Esophagus muscularis mucosa (tissue), 4 donors: ENCODE measurements at regions not wholly inside any gene's neighbourhood (a gene's known extent, or its start where the extent isn't known, plus 50 kb on each side); places are given as distances from the start of the nearest gene placed in this dataset.

Experiments used
- DNase-seq: peaks from one replicate; pipeline ENCODE4 v3.0.0-alpha.2; 2017; ENCODE audit errors: extremely low spot score
- H3K27ac ChIP-seq, 4 donors: fragments of 200-600 bp; sonication (generic); replicated peaks in 1 of 4; 1 replicate in 3 of 4; 2 replicates in 1 of 4; pipeline ENCODE4 v1.5.1; 2016 to 2019; ENCODE audit warnings: mild to moderate bottlenecking in 1 of 4
- H3K27me3 ChIP-seq, 4 donors: fragments of 200-600 bp; sonication (generic); one replicate each; pipeline versions ENCODE4 v1.5.1 to v1.6.0; 2016 to 2019
- H3K36me3 ChIP-seq, 4 donors: fragments of 200-600 bp; sonication (generic); one replicate each; pipeline ENCODE4 v1.5.1; 2016 to 2019
- H3K4me1 ChIP-seq, 4 donors: fragments of 200-600 bp; sonication (generic); one replicate each; pipeline ENCODE4 v1.5.1; 2016 to 2019
- H3K4me3 ChIP-seq, 4 donors: fragments of 200-600 bp; sonication (generic); 1 replicate in 2 of 4; 2 replicates in 2 of 4; pipeline ENCODE4 v1.5.1; 2016 to 2019; ENCODE audit warnings: mild to moderate bottlenecking in 4 of 4, moderate library complexity in 1 of 4
- H3K9me3 ChIP-seq, 4 donors: fragments of 200-600 bp; sonication (generic); 1 replicate in 3 of 4; 2 replicates in 1 of 4; pipeline ENCODE4 v1.5.1; 2016 to 2019
- EP300 ChIP-seq: sonication (generic); formaldehyde crosslinking; IDR thresholded peaks from one replicate; pipeline ENCODE4 v1.6.1; 2017; ENCODE audit warnings: antibody characterized with exemption
- POLR2A ChIP-seq: fragments of 450-650 bp; IDR thresholded peaks from one replicate; pipeline ENCODE4 v1.6.1; 2017; ENCODE audit warnings: antibody characterized with exemption, moderate library complexity, mild to moderate bottlenecking, low read depth
- POLR2AphosphoS5 ChIP-seq, 2 donors: sonication (generic); formaldehyde crosslinking; IDR thresholded peaks; one replicate each; pipeline ENCODE4 v1.6.1; 2017; ENCODE audit warnings: antibody characterized with exemption in 2 of 2
- WGBS: methylation state at CpG from one replicate; pipeline ENCODE4 v1.1.5; 2018; 5-methylcytosine and 5-hydroxymethylcytosine counted together
- intact Hi-C: fragments of 100-400 bp; cut with DNase I; formaldehyde crosslinking; loops from one replicate; pipeline ENCODE4 v1.15.1; 2023
- TF ChIP-seq, protein P1 (sequence below), 3 experiments: fragments of 200-600 bp in 2 of 3; fragments of 450-650 bp in 1 of 3; sonication (generic) in 2 of 3; IDR thresholded peaks; one replicate each; pipeline ENCODE4 v1.5.1; 2017 to 2019; ENCODE audit warnings: antibody characterized with exemption in 3 of 3, mild to moderate bottlenecking in 2 of 3, moderate library complexity in 1 of 3

DNA sequence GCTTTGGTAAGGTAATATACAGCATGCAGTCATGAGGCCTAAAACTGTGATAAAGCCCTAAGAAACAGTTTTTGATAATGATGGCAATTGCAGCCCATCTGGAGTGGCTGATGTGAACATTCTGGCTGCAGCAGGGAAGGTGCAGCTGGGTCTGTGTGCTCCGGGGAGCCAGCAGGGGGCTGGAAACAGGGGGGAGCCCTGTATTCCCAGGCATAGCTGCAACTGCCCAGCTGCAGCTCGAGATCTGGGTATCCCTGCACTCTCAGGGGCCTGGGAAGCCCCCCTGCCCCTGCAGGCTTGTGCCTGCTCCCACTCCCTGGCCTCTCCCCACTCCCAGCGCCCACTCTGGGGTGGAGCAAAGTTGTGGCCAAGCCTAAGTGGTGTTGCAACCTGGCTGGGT lies 95.6 kb downstream of the RRAGB start:
- intact Hi-C loops, result no loop called here
- 20% methylated on average over 1 of the region's 3 CpGs for WGBS
- TF ChIP-seq POLR2A (no peak), POLR2AphosphoS5 (IDR thresholded peaks at IDR 0.05) (no peak), EP300 (no peak)
- TF ChIP-seq, protein P1, sequence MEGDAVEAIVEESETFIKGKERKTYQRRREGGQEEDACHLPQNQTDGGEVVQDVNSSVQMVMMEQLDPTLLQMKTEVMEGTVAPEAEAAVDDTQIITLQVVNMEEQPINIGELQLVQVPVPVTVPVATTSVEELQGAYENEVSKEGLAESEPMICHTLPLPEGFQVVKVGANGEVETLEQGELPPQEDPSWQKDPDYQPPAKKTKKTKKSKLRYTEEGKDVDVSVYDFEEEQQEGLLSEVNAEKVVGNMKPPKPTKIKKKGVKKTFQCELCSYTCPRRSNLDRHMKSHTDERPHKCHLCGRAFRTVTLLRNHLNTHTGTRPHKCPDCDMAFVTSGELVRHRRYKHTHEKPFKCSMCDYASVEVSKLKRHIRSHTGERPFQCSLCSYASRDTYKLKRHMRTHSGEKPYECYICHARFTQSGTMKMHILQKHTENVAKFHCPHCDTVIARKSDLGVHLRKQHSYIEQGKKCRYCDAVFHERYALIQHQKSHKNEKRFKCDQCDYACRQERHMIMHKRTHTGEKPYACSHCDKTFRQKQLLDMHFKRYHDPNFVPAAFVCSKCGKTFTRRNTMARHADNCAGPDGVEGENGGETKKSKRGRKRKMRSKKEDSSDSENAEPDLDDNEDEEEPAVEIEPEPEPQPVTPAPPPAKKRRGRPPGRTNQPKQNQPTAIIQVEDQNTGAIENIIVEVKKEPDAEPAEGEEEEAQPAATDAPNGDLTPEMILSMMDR (IDR thresholded peaks at IDR 0.05), result no peak
- Histone ChIP-seq H3K4me1 (no peaks in the 10 kb centered on the region), H3K27me3 (peaks cover 0 to 4% (median 0%) of the 10 kb centered on the region in 4 donors), H3K36me3 (no peaks in the 10 kb centered on the region), H3K4me3 (no peak overlapping the region), H3K9me3 (peaks cover 0 to 6% (median 0%) of the 10 kb centered on the region in 4 donors), H3K27ac (no peak overlapping the region)
- DNase-seq, result no peak

DNA sequence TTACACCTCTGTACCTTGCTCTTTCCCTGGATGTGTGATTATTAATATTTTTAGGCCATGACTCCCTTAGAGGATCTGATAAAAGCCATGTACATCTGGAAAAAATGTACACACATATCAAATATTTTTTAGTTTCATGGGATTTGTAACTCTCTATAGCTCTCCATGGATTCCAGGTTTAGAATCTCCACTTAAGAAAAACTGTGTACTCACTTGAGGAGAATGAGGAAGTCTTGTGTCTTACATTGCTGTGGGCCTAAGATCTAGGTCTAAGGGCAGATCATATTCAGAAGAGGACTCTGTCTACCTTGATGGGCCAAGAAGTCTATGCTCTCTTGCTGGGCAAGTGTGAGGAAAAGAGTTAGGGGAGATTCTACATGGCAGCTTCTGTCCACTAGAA lies 98.0 kb downstream of the RRAGB start:
- H3K27me3 ChIP-seq, result peaks cover 0 to 4% (median 0%) of the 10 kb centered on the region in 4 donors
- H3K27ac ChIP-seq, result no peak overlapping the region
- no peak overlapping the region for H3K4me3 ChIP-seq
- DNase-seq, result no peak
- intact Hi-C loops, result no loop called here
- TF ChIP-seq EP300 (no peak), POLR2AphosphoS5 (IDR thresholded peaks at IDR 0.05) (no peak), POLR2A (no peak)
- TF ChIP-seq, protein P1 (IDR thresholded peaks at IDR 0.05), result no peak
- H3K36me3 ChIP-seq, result no peaks in the 10 kb centered on the region
- no peaks in the 10 kb centered on the region for H3K4me1 ChIP-seq
- H3K9me3 ChIP-seq, result peaks cover 0 to 6% (median 0%) of the 10 kb centered on the region in 4 donors

DNA sequence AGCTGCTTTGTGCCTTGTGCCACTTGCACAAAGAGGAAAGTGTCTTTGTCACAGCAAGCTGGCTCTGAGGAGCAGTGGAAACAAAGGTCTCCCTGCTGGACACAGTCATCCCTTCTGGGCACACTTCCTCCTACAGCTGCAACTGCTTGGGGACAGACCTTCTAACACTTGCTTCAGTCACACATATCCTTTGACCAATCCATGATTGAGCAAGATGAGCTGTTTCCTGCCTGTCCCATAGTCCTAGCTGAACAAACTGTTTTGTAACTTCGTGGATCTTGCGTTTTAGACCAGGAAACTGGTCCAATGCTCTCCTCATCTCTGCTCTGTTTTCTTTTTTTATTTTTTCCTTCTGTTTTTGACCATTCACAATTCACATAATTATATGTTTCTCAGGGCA lies 98.5 kb downstream of the RRAGB start:
- Histone ChIP-seq H3K27me3 (peaks cover 0 to 4% (median 0%) of the 10 kb centered on the region in 4 donors), H3K9me3 (peaks cover 0 to 6% (median 0%) of the 10 kb centered on the region in 4 donors), H3K4me3 (no peak overlapping the region), H3K27ac (no peak overlapping the region), H3K36me3 (no peaks in the 10 kb centered on the region), H3K4me1 (no peaks in the 10 kb centered on the region)
- DNase-seq, result no peak
- TF ChIP-seq, protein P1 (IDR thresholded peaks at IDR 0.05), result no peak
- no peak for TF ChIP-seq POLR2AphosphoS5 (IDR thresholded peaks at IDR 0.05)
- no peak for TF ChIP-seq POLR2A
- no peak for TF ChIP-seq EP300
- intact Hi-C loops, result no loop called here
- 30% methylated on average over 2 of the region's 2 CpGs for WGBS

DNA sequence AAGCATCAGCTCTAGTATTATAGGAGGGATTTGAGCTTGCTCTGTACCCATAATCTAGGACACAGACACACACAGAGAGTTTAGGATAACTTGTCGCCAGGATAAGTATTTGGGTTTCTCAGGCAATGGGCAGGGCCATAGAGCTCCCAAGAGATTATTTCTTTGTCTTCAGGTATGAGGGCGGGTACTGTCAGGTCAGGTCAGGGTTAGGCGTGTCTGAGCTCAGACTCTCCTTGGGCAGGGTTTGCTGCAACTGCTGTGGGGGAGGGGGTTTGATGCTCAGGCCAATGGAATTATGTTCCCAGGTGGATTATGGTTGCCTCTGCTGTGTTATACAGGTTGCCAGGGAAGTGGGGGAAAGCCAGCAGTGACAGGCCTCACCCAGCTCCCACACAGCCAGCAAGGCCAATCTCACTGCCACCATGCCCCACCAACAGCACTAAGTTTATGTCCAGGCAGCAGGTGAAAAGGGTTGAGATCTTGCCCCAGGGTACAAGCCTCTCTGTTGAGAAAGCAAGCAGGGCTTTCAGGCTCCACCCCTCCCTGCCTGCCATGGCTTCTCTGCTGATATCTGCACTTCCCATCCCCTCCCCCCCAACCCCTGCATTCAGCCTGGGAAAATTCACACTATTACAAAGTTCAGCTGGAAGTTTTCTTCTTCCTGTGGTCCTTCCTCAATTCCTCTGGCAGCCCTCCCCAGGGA lies 101.3 kb downstream of the RRAGB start:
- TF ChIP-seq POLR2AphosphoS5 (IDR thresholded peaks at IDR 0.05), result no peak
- TF ChIP-seq, protein P1 (IDR thresholded peaks at IDR 0.05), result no peak
- no peak for TF ChIP-seq EP300
- no peak for TF ChIP-seq POLR2A
- intact Hi-C loops, result no loop called here
- Histone ChIP-seq H3K4me3 (no peak overlapping the region), H3K36me3 (no peaks in the 10 kb centered on the region), H3K9me3 (no peaks in the 10 kb centered on the region), H3K27ac (no peak overlapping the region), H3K27me3 (no peaks in the 10 kb centered on the region), H3K4me1 (no peaks in the 10 kb centered on the region)
- DNase-seq, result no peak
- 62% methylated on average over 3 of the region's 3 CpGs for WGBS

DNA sequence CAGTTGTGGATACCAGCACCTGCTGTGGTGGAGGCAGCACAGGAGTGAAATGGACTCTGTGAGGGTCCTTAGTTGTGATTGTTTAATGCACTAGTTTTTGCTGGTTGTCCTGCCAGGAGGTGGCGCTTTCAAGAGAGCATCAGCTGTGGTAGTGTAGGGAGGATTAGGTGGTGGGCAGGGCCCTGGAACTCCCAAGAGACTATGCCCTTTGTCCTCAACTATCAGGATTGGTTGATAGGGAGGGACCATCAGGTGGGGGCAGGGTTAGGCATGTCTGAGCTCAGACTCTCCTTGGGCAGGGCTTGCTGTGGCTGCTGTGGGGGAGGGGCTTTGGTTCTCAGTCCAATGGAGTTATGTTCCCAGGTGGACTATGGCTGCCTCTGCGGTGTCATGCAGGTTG lies 121.9 kb downstream of the RRAGB start:
- no peak for TF ChIP-seq POLR2AphosphoS5 (IDR thresholded peaks at IDR 0.05)
- no peak for TF ChIP-seq POLR2A
- no peak for TF ChIP-seq EP300
- TF ChIP-seq, protein P1 (IDR thresholded peaks at IDR 0.05), result no peak
- Histone ChIP-seq H3K36me3 (no peaks in the 10 kb centered on the region), H3K4me1 (no peaks in the 10 kb centered on the region), H3K27me3 (no peaks in the 10 kb centered on the region), H3K9me3 (peaks cover 0 to 4% (median 0%) of the 10 kb centered on the region in 4 donors), H3K27ac (no peak overlapping the region), H3K4me3 (no peak overlapping the region)
- WGBS, result 66% methylated on average over 2 of the region's 2 CpGs
- no peak for DNase-seq
- intact Hi-C loops, result no loop called here
